Esophagus mucosa (tissue), 1 donor: ENCODE measurements at regions not wholly inside any gene's neighbourhood (a gene's known extent, or its start where the extent isn't known, plus 50 kb on each side); places are given as distances from the start of the nearest gene placed in this dataset.

Experiments used
- ATAC-seq: fragments of 200-7000 bp; cut with Tn5 transposase; one replicate; pipeline ENCODE4 v1.9.1; 2020
- donor health status: DM: yes; HTN: yes; CAD: no.

DNA sequence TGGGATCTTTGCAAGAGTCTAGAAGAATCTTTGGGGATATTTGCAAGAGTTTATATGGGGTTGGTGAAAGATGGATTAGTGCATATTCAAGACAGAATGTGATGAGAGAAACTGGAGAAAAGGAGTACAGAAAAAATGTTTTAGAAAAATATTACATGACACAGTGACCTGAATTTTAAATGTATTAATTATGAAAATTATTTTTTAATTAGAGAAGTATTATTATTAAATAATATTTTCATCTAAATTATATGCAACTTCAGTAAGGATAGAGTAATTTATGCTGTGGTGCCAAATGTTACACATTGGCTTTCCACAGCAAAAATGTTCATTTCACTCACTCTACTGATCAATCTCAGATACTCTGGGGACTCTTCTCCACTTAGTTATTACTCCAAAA is 1442.8 kb upstream of the SLC39A10 start:
- no peak for ATAC-seq

DNA sequence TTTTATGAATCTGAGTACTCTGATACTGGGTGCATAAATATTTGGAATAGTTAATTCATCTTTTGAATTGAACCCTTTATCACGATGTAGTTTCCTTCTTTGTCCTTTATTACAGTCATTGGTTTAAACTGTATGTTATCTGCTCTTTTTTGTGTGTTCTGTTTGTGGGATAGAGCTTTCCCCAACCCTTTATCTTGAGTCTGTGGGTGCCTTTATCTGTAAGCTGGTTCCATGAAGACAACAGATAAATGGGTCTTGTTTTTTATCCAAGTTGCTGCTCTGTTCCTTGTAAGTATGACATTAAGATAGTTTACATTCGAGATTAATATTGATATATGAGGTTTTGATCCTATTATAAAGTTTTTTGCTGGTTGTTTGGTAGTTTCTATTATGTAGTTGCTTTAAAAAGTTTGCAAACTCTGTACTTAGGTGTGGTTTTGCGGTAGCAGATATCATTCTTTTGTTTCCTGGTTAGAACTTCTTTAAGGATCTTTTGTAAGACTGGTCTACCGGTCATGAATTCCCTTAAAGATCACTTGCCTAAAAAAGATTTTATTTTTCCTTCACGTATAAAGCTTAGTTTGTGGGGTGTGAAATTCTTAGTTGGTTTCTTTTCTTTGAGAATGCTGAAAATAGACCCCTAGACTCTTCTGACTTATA is 1451.3 kb upstream of the SLC39A10 start:
- ATAC-seq: no peak

DNA sequence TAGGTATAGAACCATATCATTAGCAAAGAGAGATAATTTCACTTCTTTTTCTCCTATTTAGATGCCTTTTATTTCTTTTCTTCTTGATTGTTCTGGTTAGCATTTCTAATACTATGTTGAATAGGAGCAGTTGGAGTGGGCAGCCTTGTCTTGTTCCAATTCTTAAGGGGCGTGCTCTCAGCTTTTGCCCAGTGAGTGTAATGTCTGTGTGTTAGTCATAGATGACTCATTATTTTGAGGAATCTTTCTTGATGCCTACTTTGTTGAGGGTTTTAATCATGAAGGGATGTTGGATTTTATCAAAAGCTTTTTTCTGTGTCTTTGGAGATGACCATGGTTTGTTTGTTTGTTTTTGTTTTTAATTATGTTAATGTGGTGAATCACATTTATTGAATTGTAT is 1453.1 kb upstream of the SLC39A10 start:
- ATAC-seq: no peak

DNA sequence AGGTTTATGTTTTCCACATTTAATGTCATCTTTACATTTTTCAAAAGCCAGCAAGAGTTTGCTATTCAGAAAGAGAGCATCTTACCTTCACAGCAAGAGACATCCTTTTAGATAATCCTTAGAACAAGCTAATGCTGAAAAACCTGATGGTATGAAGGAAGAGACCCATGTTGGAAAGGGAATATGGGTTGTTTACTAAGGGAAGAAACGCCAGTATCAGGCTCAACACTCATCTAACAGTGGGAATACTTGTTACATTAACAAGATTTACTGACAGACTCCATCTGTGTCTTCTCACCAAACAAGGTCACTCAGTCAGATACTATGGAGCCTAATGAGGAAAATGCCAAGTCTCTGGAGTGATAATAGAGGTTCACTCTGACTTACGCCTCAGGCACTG is 1474.1 kb upstream of the SLC39A10 start:
- no peak for ATAC-seq

DNA sequence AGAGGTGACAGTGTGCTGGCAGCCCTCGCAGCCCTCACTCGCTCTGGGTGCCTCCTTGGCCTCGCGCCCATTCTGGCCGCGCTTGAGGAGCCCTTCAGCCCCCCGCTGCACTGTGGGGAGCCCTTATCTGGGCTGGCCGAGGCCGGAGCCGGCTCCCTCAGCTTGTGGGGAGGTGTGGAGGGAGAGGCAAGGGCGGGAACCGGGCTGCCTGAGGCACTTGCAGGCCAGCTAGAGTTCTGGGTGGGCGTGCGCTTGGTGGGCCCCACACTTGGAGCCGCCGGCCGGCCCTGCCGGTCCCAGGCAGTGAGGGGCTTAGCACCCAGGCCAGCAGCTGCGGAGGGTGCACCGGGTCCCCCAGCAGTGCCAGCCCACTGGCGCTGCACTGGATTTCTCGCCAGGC is 1480.9 kb upstream of the SLC39A10 start:
- no peak for ATAC-seq

DNA sequence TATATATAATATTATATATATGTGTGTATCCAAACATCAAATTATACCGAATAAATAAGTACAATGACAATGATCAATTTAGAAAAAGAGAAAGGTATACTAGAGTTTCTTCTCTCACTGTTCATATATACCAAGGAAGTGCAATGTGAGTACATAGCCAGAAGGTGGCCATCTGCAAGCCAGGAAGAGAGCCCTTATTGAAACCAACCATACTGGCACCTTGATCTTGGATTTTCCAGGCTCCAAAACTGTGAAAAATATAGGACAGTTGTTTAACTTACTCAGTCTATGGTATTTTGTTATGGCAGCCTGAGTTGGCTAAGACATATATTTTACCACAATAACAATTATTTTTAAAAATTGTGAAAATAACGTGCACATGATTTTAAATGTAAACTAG is 1490.2 kb upstream of the SLC39A10 start:
- ATAC-seq: no peak

DNA sequence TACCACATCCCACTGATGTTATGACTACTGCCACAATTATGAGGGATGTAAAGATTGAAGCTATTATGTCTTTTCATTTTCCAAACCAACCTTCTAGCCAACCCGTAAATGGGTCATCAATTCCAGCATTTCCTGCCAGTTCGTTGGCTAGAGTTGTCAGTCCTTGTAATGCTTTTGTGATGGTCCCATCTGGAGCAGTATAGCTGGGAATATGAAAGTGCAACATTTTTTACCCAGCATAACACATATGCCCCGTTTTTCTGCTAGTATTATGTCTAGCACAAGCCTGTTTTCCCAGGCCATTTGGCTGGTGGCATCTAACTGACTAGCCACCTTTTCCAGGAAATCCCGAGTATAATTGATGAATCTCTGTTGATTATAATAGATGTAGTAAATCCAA is 1501.6 kb upstream of the SLC39A10 start:
- ATAC-seq: no peak

DNA sequence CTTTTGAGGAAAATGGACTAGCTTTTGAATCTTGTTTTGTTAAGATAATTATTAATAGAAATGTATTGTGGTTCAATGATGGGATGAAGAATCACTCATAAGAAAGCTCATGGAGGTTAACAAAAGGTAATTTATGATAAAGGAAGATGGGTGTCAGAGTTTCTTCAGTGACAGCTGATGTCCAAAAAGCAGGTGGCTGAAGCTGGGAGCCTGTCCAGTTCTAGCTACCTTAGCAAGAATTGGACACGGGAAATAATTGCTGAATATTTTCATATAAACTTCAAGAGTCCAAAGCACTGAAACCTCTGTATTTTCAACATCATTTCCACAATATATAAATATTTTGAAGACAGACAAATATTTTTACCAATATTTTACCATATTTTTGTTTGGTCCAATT is 1505.8 kb upstream of the SLC39A10 start:
- ATAC-seq: no peak

DNA sequence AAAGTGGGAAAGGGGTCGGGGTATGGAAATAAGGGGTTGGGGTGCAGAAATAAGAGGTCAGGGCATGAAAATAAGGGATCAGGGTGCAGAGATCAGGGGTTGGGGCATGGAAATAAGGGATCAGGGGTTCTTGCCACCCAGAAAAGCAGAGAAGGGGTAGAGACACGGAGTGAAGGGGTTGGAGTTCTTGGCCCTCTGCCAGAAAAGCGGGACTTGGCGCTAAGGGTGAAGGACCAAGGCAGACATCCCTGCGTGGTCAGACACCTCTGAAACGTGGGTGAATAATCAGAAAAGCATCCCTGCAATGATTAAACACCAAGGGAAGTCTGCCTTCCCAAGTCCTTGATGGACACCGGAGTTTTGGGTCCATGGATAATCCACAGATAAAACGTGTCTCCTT is 1521.6 kb upstream of the SLC39A10 start:
- ATAC-seq: no peak

DNA sequence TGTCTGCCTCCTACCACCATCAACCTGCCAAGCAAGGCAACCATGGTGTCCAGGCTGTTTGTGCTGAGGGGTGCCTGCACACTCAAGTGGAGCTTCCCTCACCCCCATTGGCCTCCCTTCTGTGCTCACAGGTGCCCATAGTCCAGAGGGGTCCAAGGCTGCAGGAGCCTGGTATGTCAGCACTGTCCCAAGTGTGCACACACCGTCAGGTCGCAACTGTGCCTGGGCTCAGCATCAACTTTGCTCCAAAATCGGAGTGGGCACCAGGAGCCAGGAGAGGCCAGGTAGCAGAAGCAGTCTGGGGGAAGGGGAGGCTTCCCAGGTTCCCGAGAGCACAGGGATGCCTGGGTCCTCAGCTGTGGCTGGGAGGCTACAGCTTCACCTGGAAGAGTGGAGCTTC is 1528.2 kb upstream of the SLC39A10 start:
- ATAC-seq: no peak

DNA sequence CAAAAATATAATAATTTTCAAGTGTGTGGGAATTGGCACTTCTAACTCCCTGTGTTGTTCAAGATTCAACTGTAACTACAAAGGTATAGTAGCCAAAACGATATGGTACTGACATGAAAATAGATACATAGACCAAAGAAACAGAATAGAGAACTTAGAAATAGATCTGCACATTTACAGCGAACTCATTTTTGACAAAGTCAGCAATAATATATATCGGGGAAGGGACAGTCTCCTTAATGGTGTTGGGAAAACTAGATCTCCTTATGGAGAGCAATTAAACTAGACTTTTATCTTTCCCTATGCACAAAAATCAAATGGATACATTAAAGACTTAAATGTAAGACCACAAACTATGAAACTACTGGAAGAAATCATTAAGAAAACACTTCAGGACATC is 1530.6 kb upstream of the SLC39A10 start:
- ATAC-seq: no peak

DNA sequence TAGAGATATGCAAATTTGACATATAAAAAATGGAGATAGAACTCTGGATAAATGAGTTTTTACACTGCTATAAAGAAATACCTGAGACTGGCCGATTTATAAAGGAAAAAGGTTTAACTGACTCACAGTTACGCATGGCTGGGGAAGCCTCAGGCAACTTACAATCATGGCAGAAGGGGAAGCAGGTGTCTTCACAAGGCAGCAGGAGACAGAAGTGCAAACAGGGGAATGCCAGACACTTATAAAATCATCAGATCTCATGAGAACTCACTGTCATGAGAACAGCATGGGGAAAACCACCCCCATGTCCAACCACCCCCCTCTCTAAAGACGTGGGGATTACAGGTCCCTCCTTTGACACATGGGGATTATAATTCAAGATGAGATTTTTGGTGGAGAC is 1540.2 kb upstream of the SLC39A10 start:
- no peak for ATAC-seq

DNA sequence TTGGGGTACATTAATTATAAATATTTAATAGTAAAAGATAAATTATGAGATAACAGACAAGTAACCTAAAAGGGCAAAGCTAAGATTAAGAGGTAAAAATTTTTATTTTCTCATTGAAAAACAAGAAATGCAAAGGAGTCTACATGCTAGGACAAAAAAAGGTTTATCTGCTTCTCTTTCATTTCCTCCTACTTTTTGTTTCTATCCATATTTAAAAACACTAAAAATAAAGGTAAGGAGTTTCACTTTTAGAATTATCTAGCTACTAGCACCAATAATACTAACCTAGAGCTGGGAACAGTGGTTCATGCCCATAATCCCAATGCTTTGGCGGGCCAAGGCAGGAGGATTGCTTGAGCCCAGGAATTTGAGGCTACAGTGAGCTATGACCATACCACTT is 1551.7 kb upstream of the SLC39A10 start:
- ATAC-seq: no peak

DNA sequence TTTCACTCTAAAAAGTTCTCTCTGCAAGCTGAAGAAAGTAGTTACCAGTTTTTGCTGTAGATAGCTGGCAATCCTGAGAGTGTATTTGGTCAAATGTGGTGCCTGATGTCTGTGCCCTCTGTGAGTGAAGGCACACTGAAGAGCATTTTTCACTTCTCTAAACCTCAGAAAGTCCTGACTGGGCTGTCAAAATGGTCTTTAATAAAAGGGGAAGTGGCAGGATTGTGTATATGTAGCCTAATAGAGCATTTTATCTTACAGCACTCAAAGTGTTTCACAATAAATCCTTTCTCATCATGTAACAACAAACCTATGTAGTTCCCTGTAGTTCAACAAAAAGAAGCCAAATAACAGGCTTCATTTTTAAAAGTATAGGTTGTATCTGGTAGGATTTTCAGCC is 1552.3 kb upstream of the SLC39A10 start:
- ATAC-seq: peak; percentile 45

DNA sequence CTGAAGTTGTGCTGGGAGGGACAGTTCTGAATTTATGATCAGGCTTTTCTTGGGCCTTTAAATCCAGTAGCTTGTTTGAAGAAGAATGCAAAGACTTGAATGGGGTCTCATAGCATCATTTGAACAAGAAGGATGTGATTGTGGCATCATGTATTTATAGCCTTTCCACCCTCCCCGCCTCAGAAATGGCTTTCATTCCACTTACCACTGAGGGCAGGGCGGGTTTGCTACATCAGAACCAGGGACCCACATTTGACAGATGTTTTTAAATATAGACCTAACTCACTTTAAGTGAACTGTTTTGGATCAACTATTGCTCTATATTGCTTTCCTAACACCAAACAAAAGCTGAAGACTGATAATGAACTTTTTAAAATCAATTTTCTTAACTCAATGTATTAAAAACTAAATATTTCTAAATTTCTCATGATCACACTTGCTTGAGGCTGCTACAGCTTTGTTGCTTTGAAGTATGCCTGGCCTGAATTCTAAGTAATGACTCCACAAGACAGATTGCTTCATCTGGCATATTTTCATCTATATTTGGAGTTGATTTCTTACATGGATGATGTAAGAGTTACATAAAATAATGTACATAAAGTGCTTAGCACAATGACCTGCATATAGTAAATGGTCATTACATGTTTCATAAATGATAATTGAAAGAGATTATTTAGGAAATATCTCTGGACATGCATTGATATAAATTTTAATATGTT is 1552.9 kb upstream of the SLC39A10 start:
- no peak for ATAC-seq

DNA sequence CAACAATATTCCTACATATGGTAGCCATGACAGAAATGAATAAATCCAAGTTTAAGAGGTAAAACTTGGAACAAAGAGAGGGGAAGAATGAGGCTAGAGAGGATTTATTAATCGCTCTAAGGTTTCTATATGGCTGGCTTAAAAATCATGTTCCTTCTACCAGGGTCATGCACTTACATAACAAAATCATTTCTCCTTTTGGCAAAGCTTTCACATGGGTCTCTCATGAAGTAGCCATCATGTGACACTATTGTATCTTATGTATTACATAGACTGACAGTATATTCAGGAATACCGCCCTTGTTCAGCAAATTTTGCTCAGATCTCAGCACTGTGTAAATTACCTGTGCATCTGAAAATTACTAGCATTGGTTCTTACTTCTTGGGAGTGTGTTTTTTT is 1554.5 kb upstream of the SLC39A10 start:
- ATAC-seq: no peak

DNA sequence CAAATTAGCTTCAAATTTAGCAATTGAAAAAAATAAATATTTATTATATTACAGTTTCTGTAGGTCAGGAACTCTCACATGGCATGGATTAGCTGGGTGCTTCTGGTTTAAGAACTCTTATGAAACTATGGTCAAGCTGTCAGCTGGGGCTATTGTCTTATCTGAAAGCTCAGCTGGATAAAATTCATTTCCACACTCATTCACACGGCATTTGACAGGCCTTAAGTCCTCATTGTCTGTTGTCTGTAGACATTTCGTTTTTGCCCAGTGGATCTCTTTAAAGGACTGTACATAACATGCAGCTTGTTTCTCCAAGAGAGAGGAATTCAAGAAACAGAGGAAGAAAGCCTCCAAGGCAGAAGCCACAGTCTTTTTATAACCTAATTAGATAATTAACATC is 1556.8 kb upstream of the SLC39A10 start:
- no peak for ATAC-seq

DNA sequence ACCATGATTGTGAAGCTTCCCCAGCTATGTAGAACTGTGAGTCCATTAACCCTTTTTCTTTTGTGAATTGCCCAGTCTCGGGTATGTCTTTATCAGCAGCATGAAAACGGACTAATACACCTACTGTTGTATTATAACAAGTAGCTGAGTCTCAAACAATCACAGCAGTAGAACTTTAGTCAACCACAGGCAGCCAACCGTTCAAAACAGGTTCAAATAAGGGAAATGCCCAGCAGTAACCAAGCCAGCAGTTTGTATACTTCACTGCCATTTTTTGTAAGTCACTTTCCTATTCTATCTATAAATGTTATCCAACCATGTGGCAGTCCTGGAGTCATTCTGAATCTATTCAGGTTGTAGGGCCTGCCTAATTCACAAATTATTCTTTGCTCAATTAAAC is 1560.6 kb upstream of the SLC39A10 start:
- no peak for ATAC-seq

DNA sequence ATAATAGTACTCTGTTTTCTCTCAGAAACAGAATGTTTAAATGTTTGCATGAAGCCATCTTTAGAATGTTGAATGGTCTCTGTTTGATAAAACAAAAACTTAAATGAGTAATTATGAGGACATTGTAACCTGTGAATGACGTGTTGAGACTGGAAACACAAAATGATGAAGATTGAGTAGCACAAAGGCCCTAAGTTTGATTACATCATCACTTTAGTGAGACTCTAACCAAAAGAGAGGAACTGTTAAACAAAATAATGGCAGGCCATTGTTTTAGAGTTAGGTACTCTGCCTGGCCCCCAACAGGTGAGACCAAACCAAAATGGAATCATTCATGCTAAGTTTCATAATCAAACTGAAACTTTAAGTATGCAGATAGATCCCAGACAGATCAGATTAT is 1561.7 kb upstream of the SLC39A10 start:
- no peak for ATAC-seq

DNA sequence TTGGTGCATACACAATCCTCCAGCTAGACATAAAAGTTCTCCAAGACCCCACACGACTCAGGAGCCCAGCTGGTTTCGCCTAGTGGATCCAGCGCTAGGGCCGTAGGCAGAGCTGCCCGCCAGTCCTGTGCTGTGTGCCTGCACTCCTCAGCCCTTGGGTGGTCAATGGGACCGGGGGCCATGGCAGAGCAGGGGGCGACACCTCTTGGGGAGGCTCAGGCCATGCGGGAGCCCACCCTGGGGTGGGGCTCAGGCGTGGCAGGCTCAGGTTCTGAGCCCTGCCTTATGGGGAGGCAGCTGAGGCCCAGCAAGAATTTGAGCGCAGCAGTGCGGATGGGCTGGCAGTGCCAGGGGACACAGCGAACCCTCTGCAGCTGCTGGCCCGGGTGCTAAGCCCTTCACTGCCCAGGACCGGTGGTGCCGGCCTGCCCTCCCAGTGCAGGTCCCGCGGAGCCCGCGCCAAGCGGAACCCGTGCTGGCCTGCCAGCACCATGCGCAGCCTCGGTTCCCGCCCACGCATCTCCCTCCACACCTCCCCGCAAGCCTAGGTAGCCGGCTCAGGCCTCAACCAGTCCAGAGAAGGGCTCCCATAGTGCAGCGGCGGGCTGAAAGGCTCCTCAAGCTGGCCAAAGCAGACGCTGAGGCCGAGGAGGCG is 1566.6 kb upstream of the SLC39A10 start:
- ATAC-seq: no peak

DNA sequence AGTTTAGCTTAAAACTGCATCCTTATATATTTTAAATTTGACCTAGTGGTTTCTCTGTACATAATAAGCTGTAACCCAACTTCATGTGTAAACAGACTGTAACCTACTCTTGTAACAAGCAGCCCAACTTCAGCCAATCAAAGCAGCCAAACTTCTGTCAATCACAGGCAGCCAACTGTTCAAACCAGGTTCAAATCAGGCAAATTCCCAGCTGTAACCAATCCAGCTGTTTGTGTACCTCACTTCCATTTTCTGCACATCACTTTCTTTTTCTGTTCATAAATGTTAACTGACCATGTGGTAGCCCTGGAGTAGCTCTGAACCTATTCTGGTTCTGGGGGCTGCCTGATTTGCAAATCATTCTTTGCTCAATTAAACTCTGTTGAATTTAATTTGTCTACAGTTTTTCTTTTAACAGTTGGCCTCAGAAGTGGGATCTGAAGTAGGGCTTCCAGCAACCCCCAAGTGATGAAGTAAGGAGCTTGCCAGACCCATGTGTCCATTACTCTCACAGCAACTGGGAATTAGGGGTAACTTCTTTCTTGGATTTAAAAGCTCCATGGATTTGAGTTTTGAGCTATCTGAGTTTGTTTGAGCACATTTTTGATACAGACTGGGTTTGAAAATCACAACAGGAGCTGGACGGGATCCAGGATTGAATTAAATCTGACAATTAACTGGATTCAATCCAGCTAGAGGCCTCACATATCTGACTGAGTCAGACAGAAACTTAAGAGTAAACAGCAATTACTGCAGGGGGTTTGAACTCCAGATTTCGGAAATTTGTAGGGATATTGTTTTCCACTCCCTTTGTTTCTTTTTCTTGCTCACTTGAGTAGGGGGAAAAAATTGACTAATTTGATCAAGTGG is 1569.7 kb upstream of the SLC39A10 start:
- ATAC-seq: no peak

DNA sequence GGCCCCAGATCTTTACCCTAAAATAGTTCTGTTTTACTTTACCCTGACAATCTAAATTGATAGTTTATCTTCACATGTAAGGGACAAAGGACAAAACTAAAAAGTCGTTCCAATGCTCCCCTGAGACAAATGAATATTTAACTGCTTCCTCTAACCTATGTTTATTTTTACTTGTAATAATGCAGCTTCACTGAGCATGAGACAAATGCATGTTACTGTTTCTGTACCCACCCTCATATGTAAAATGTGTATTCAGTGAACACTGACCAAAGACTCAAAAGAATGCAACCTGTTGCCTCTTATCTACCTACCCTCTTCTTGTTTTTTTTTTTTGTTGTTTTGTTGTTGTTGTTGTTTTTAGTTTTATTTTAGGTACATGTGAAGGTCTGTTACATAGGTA is 1570.9 kb upstream of the SLC39A10 start:
- no peak for ATAC-seq

DNA sequence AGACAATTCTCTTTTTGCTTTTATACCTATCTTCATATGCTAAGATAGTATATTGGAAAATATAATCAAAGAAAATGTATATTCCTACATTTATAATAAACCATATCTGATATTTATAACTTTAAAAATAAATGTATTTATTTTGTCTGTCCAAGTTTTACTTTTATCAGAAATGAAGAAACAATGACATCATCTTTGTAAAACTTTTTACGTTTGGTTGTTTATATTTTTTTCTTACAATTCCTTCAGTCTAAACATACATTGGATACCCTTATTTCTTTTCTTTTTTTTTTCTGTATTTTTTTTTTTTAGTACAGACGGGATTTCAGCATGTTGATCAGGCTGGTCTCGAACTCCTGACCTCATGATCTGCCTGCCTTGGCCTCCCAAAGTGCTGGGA is 1577.0 kb upstream of the SLC39A10 start:
- no peak for ATAC-seq
